Fibroblast of skin of scalp (primary cell): ENCODE measurements at regions not wholly inside any gene's neighbourhood (a gene's known extent, or its start where the extent isn't known, plus 50 kb on each side); places are given as distances from the start of the nearest gene placed in this dataset.
"Not testable (repeated sequence)": the region's sequence is repeated elsewhere in the genome, so short reads cannot be mapped to it uniquely, and the experiment has no call there.

Experiments used
- DNase-seq: peaks from one replicate; pipeline ENCODE4 v3.0.0-alpha.2; 2013

- DNase-seq, result peak; percentile 32
Observed at GRCh38 chr5:131005963-131006684, 158.9 kb downstream of the HINT1 start.

GRCh38 chr5:131001507-131001906 lies 163.5 kb downstream of the HINT1 start:
- DNase-seq, result no peak

GRCh38 chr5:131000289-131000688 lies 164.8 kb downstream of the HINT1 start:
- no peak for DNase-seq

- not testable (repeated sequence) for DNase-seq
Observed at GRCh38 chr5:130996720-130997119, 168.3 kb downstream of the HINT1 start.

GRCh38 chr5:130995851-130996250 lies 169.2 kb downstream of the HINT1 start:
- DNase-seq, result no peak

- DNase-seq, result no peak
Observed at GRCh38 chr5:130995254-130995515, 169.9 kb downstream of the HINT1 start.

GRCh38 chr5:130994496-130995253 lies 170.4 kb downstream of the HINT1 start:
- no peak for DNase-seq

- DNase-seq, result peak; percentile 14
Observed at GRCh38 chr5:130992621-130993020, 172.4 kb downstream of the HINT1 start.

- DNase-seq, result peak; percentile 89
Observed at GRCh38 chr5:130992095-130992494, 173.0 kb downstream of the HINT1 start.

- DNase-seq, result no peak
Observed at GRCh38 chr5:130985776-130986175, 179.3 kb downstream of the HINT1 start.

- no peak for DNase-seq
Observed at GRCh38 chr5:130981663-130982062, 183.4 kb downstream of the HINT1 start.

- DNase-seq, result peak; percentile 44
Observed at GRCh38 chr5:130978475-130978874, 186.6 kb downstream of the HINT1 start.

- DNase-seq, result no peak
Observed at GRCh38 chr5:130976493-130976892, 188.6 kb downstream of the HINT1 start.

- no peak for DNase-seq
Observed at GRCh38 chr5:130975847-130976246, 189.2 kb downstream of the HINT1 start.

- DNase-seq, result no peak
Observed at GRCh38 chr5:130975299-130975698, 189.8 kb downstream of the HINT1 start.

- no peak for DNase-seq
Observed at GRCh38 chr5:130974021-130974683, 190.9 kb downstream of the HINT1 start.

GRCh38 chr5:130966990-130967525 lies 198.0 kb downstream of the HINT1 start:
- no peak for DNase-seq

- DNase-seq, result no peak
Observed at GRCh38 chr5:130965920-130966319, 199.1 kb downstream of the HINT1 start.

GRCh38 chr5:130965360-130965759 lies 199.7 kb downstream of the HINT1 start:
- DNase-seq, result no peak

- peak; percentile 19 for DNase-seq
Observed at GRCh38 chr5:130964231-130965202, 200.5 kb downstream of the HINT1 start.

GRCh38 chr5:130963798-130964197 lies 201.3 kb downstream of the HINT1 start:
- DNase-seq, result peak; percentile 33

- DNase-seq, result no peak
Observed at GRCh38 chr5:130957151-130957550, 207.9 kb downstream of the HINT1 start.
